ENCODE measurements at regions not wholly inside any gene's neighbourhood (a gene's known extent, or its start where the extent isn't known, plus 50 kb on each side); places are given as distances from the start of the nearest gene placed in this dataset.
"Not testable (repeated sequence)": the region's sequence is repeated elsewhere in the genome, so short reads cannot be mapped to it uniquely, and the experiment has no call there.

DNA sequence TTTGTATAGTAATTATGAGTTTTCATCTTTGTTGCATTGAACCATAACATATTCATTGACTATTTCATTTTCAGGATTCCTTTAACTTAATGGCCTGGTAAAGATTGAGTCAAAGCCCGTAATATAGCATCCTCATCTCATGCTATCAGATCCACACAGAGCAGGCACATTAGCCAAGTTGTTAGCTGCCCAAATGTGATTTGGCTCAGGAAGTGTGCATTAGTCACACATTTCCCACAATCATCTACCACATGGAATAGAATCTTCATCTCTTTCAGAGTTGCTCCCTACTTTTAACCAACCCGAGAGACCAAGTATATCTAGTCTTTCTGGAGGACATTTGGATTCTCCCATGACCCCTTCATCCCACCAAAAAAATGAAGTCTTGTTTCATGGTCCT, 481.0 kb upstream of the PTGER4 start:
- H2AFZ ChIP-seq (ENCODE audit: low read depth, low read length): no peak overlapping the region
- no peaks in the 10 kb centered on the region for H3K4me1 ChIP-seq (ENCODE audit: low read length)
- H3K27me3 ChIP-seq (ENCODE audit: low read depth, low read length): no peaks in the 10 kb centered on the region
- TF ChIP-seq, protein P1, sequence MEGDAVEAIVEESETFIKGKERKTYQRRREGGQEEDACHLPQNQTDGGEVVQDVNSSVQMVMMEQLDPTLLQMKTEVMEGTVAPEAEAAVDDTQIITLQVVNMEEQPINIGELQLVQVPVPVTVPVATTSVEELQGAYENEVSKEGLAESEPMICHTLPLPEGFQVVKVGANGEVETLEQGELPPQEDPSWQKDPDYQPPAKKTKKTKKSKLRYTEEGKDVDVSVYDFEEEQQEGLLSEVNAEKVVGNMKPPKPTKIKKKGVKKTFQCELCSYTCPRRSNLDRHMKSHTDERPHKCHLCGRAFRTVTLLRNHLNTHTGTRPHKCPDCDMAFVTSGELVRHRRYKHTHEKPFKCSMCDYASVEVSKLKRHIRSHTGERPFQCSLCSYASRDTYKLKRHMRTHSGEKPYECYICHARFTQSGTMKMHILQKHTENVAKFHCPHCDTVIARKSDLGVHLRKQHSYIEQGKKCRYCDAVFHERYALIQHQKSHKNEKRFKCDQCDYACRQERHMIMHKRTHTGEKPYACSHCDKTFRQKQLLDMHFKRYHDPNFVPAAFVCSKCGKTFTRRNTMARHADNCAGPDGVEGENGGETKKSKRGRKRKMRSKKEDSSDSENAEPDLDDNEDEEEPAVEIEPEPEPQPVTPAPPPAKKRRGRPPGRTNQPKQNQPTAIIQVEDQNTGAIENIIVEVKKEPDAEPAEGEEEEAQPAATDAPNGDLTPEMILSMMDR (IDR thresholded peaks at IDR 0.05; ENCODE audit: low read depth, low read length): no peak
- no peak overlapping the region for H3K27ac ChIP-seq (ENCODE audit: low read length)
- H3K9ac ChIP-seq (ENCODE audit: low read length): no peak overlapping the region
- no peak overlapping the region for H3K4me3 ChIP-seq (ENCODE audit: low read length)
- H4K20me1 ChIP-seq (ENCODE audit: insufficient read depth, low read length): no peaks in the 10 kb centered on the region
- no peaks in the 10 kb centered on the region for H3K9me3 ChIP-seq (ENCODE audit: insufficient read depth, low read length)
- H3K4me2 ChIP-seq (ENCODE audit: low read length): no peak overlapping the region
- H3K36me3 ChIP-seq (replicated peaks; ENCODE audit: low read depth, low read length): no peaks in the 10 kb centered on the region
- no peaks in the 10 kb centered on the region for H3K79me2 ChIP-seq (ENCODE audit: low read length)

DNA sequence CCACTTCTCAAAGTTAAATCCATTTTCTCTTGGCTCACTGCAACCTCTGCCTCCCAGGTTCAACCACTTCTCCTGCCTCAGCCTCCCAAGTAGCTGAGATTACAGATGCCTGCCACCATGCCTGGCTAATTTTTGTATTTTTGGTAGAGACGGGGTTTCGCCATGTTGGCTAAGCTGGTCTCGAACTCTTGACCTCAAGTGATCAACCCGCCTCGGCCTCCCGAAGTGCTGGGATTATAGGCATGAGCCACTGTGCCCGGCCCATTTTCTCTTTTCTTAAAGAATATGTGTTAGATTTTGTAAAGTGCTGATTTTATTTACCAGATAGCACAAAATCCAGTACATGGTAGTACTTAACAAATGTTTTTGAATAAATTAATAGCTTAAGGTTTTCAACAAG, 484.1 kb upstream of the PTGER4 start:
- not testable (repeated sequence) for H3K9me3 ChIP-seq (ENCODE audit: insufficient read depth, low read length); H3K27me3 ChIP-seq (ENCODE audit: low read depth, low read length); H3K9ac ChIP-seq (ENCODE audit: low read length); H3K4me1 ChIP-seq (ENCODE audit: low read length); H3K27ac ChIP-seq (ENCODE audit: low read length); H3K4me3 ChIP-seq (ENCODE audit: low read length); H3K79me2 ChIP-seq (ENCODE audit: low read length); H3K36me3 ChIP-seq (replicated peaks; ENCODE audit: low read depth, low read length); H3K4me2 ChIP-seq (ENCODE audit: low read length); H2AFZ ChIP-seq (ENCODE audit: low read depth, low read length); H4K20me1 ChIP-seq (ENCODE audit: insufficient read depth, low read length)

GRCh38 chr5:40191150-40191549, 488.6 kb upstream of the PTGER4 start:
- Histone ChIP-seq H3K9ac (ENCODE audit: low read length) (no peak overlapping the region), H3K4me3 (ENCODE audit: low read length) (no peak overlapping the region), H3K4me1 (ENCODE audit: low read length) (no peaks in the 10 kb centered on the region), H2AFZ (ENCODE audit: low read depth, low read length) (no peak overlapping the region), H3K27ac (ENCODE audit: low read length) (no peak overlapping the region), H3K27me3 (ENCODE audit: low read depth, low read length) (no peaks in the 10 kb centered on the region), H3K79me2 (ENCODE audit: low read length) (no peaks in the 10 kb centered on the region), H3K4me2 (ENCODE audit: low read length) (no peak overlapping the region), H3K36me3 (replicated peaks; ENCODE audit: low read depth, low read length) (no peaks in the 10 kb centered on the region), H4K20me1 (ENCODE audit: insufficient read depth, low read length) (no peaks in the 10 kb centered on the region), H3K9me3 (ENCODE audit: insufficient read depth, low read length) (no peaks in the 10 kb centered on the region)
- TF ChIP-seq, protein P1 (IDR thresholded peaks at IDR 0.05; ENCODE audit: low read depth, low read length): no peak
- no peak for TF ChIP-seq EZH2phosphoT487 (IDR thresholded peaks at IDR 0.05; ENCODE audit: low read depth)

DNA sequence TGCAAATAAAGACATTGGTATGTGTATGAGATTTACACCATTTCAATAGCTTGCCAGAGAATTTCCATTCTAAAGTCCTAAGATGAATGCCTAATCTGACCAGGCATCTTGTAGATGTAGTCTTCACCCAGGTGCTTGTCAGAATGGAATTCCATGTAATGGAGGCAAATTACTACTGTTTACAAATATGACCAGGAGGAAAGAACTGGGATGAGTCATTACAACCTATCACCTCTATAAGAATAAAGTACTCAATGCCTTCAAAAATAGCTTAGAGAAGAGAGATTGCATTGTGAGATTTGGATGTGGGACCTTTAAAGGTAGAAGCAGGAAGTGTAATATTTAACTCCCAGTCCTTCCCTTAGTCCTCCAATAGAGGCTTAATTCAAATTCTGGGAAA, 507.0 kb upstream of the PTGER4 start:
- H3K9ac ChIP-seq (ENCODE audit: low read length): no peak overlapping the region
- TF ChIP-seq, protein P1 (IDR thresholded peaks at IDR 0.05; ENCODE audit: low read depth, low read length): no peak
- no peak for TF ChIP-seq EZH2phosphoT487 (IDR thresholded peaks at IDR 0.05; ENCODE audit: low read depth)
- no peaks in the 10 kb centered on the region for H4K20me1 ChIP-seq (ENCODE audit: insufficient read depth, low read length)
- H3K4me3 ChIP-seq (ENCODE audit: low read length): no peak overlapping the region
- H3K9me3 ChIP-seq (ENCODE audit: insufficient read depth, low read length): 0 out of 2 replicates have a peak, but pooled peaks cover 4% of the 10 kb centered on the region
- no peak overlapping the region for H3K27ac ChIP-seq (ENCODE audit: low read length)
- no peak overlapping the region for H3K4me2 ChIP-seq (ENCODE audit: low read length)
- no peaks in the 10 kb centered on the region for H3K79me2 ChIP-seq (ENCODE audit: low read length)
- H3K36me3 ChIP-seq (replicated peaks; ENCODE audit: low read depth, low read length): no peaks in the 10 kb centered on the region
- H3K4me1 ChIP-seq (ENCODE audit: low read length): peaks cover 11% of the 10 kb centered on the region
- H3K27me3 ChIP-seq (ENCODE audit: low read depth, low read length): no peaks in the 10 kb centered on the region
- H2AFZ ChIP-seq (ENCODE audit: low read depth, low read length): no peak overlapping the region

- no peak overlapping the region for H2AFZ ChIP-seq (ENCODE audit: low read depth, low read length)
- H3K27me3 ChIP-seq (ENCODE audit: low read depth, low read length): no peaks in the 10 kb centered on the region
- no peak overlapping the region for H3K4me3 ChIP-seq (ENCODE audit: low read length)
- no peaks in the 10 kb centered on the region for H3K79me2 ChIP-seq (ENCODE audit: low read length)
- no peak overlapping the region for H3K4me2 ChIP-seq (ENCODE audit: low read length)
- no peak overlapping the region for H3K27ac ChIP-seq (ENCODE audit: low read length)
- no peak overlapping the region for H3K9ac ChIP-seq (ENCODE audit: low read length)
- no peaks in the 10 kb centered on the region for H4K20me1 ChIP-seq (ENCODE audit: insufficient read depth, low read length)
- no peaks in the 10 kb centered on the region for H3K36me3 ChIP-seq (replicated peaks; ENCODE audit: low read depth, low read length)
- H3K9me3 ChIP-seq (ENCODE audit: insufficient read depth, low read length): 0 out of 2 replicates have a peak, but pooled peaks cover under 1% of the 10 kb centered on the region
- H3K4me1 ChIP-seq (ENCODE audit: low read length): peaks cover 11% of the 10 kb centered on the region
- TF ChIP-seq EZH2phosphoT487 (IDR thresholded peaks at IDR 0.05; ENCODE audit: low read depth): no peak
- TF ChIP-seq, protein P1 (IDR thresholded peaks at IDR 0.05; ENCODE audit: low read depth, low read length): no peak
Observed at GRCh38 chr5:40171971-40172370, 507.7 kb upstream of the PTGER4 start.

Data from OCI-LY3 (cell line).